Uterus (tissue), 3 donors: ENCODE measurements at regions not wholly inside any gene's neighbourhood (a gene's known extent, or its start where the extent isn't known, plus 50 kb on each side); places are given as distances from the start of the nearest gene placed in this dataset.

Experiments used
- DNase-seq, 2 donors: peaks; one replicate each; pipeline ENCODE4 v3.0.0-alpha.2; 2019 to 2020
- H3K27ac ChIP-seq, 2 donors: fragments of 200-600 bp; sonication (generic); 1 replicate in 1 of 2; 2 replicates in 1 of 2; pipeline ENCODE4 v1.5.1; 2016 to 2018
- H3K27me3 ChIP-seq, 2 donors: fragments of 200-600 bp; sonication (generic); one replicate each; pipeline ENCODE4 v1.5.1; 2018 to 2019; ENCODE audit warnings: control low read depth in 1 of 2
- H3K36me3 ChIP-seq, 2 donors: fragments of 200-600 bp; sonication (generic); one replicate each; pipeline ENCODE4 v1.5.1; 2019; ENCODE audit warnings: control low read depth in 1 of 2
- H3K4me1 ChIP-seq, 2 donors: fragments of 200-600 bp; sonication (generic); one replicate each; pipeline ENCODE4 v1.5.1; 2018 to 2019; ENCODE audit warnings: control low read depth in 1 of 2
- H3K4me3 ChIP-seq, 2 donors: fragments of 200-600 bp; sonication (generic); 1 replicate in 1 of 2; 2 replicates in 1 of 2; pipeline ENCODE4 v1.5.1; 2018 to 2019; ENCODE audit warnings: mild to moderate bottlenecking in 1 of 2
- H3K9me3 ChIP-seq, 2 donors: fragments of 200-600 bp; sonication (generic); one replicate each; pipeline ENCODE4 v1.5.1; 2019; ENCODE audit warnings: control low read depth in 1 of 2
- CTCF ChIP-seq, 4 experiments: fragments of 200-600 bp in 2 of 4; fragments of 450-650 bp in 2 of 4; sonication (generic) in 2 of 4; IDR thresholded peaks; one replicate each; pipeline ENCODE4 v1.5.1; 2016 to 2019; ENCODE audit warnings: antibody characterized with exemption in 4 of 4, mild to moderate bottlenecking in 2 of 4, moderate library complexity in 1 of 4
- POLR2A ChIP-seq, 2 donors: fragments of 450-650 bp; IDR thresholded peaks; one replicate each; pipeline ENCODE4 v1.6.1; 2016; ENCODE audit warnings: antibody characterized with exemption in 2 of 2, mild to moderate bottlenecking in 1 of 2, moderate library complexity in 1 of 2
- intact Hi-C: fragments of 100-400 bp; cut with DNase I; formaldehyde crosslinking; loops from one replicate; pipeline ENCODE4 v1.15.1; 2023; ENCODE audit warnings: low total_unique reads
- donor health status: DM: yes; HTN: yes; CAD: no.

- TF ChIP-seq CTCF (IDR thresholded peaks at IDR 0.05) (no peak), POLR2A (IDR thresholded peaks at IDR 0.05) (no peak)
- intact Hi-C loops, result no loop called here
- no peaks in the 10 kb centered on the region for H3K4me1 ChIP-seq
- H3K4me3 ChIP-seq, result no peak overlapping the region
- H3K9me3 ChIP-seq, result no peaks in the 10 kb centered on the region
- H3K36me3 ChIP-seq, result no peaks in the 10 kb centered on the region
- DNase-seq, result no peak
- no peak overlapping the region for H3K27ac ChIP-seq
- H3K27me3 ChIP-seq, result no peaks in the 10 kb centered on the region
These were observed 99.9 kb upstream of the KCNN2 start for GRCh38 chr5:114261989-114262388.

GRCh38 chr5:114265432-114266060 lies 96.3 kb upstream of the KCNN2 start:
- H3K4me3 ChIP-seq, result no peak overlapping the region
- no peaks in the 10 kb centered on the region for H3K4me1 ChIP-seq
- DNase-seq, result no peak
- no peaks in the 10 kb centered on the region for H3K9me3 ChIP-seq
- TF ChIP-seq CTCF (IDR thresholded peaks at IDR 0.05) (no peak), POLR2A (IDR thresholded peaks at IDR 0.05) (no peak)
- intact Hi-C loops, result no loop called here
- H3K27me3 ChIP-seq, result no peaks in the 10 kb centered on the region
- H3K27ac ChIP-seq, result no peak overlapping the region
- H3K36me3 ChIP-seq, result no peaks in the 10 kb centered on the region

- intact Hi-C loops, result no loop called here
- H3K27ac ChIP-seq, result no peak overlapping the region
- no peaks in the 10 kb centered on the region for H3K4me1 ChIP-seq
- H3K9me3 ChIP-seq, result no peaks in the 10 kb centered on the region
- H3K36me3 ChIP-seq, result no peaks in the 10 kb centered on the region
- no peak overlapping the region for H3K4me3 ChIP-seq
- TF ChIP-seq POLR2A (IDR thresholded peaks at IDR 0.05) (no peak), CTCF (IDR thresholded peaks at IDR 0.05) (no peak)
- no peaks in the 10 kb centered on the region for H3K27me3 ChIP-seq
- DNase-seq, result no peak
These were observed 95.5 kb upstream of the KCNN2 start for GRCh38 chr5:114266374-114266773.

GRCh38 chr5:114296191-114296590 lies 65.7 kb upstream of the KCNN2 start:
- TF ChIP-seq POLR2A (IDR thresholded peaks at IDR 0.05) (no peak), CTCF (IDR thresholded peaks at IDR 0.05) (no peak)
- H3K4me1 ChIP-seq, result no peaks in the 10 kb centered on the region
- no peak overlapping the region for H3K4me3 ChIP-seq

GRCh38 chr5:114297915-114298314 lies 64.0 kb upstream of the KCNN2 start:
- no peaks in the 10 kb centered on the region for H3K9me3 ChIP-seq
- intact Hi-C loops, result no loop called here
- H3K4me3 ChIP-seq, result no peak overlapping the region
- H3K27ac ChIP-seq, result no peak overlapping the region
- TF ChIP-seq CTCF (IDR thresholded peaks at IDR 0.05) (no peak), POLR2A (IDR thresholded peaks at IDR 0.05) (no peak)
- H3K27me3 ChIP-seq, result no peaks in the 10 kb centered on the region
- no peaks in the 10 kb centered on the region for H3K4me1 ChIP-seq
- no peak for DNase-seq
- no peaks in the 10 kb centered on the region for H3K36me3 ChIP-seq

More at GRCh38 chr5:114296191-114296590, 65.7 kb upstream of the KCNN2 start:
- Histone ChIP-seq H3K27me3 (no peaks in the 10 kb centered on the region), H3K9me3 (no peaks in the 10 kb centered on the region), H3K36me3 (no peaks in the 10 kb centered on the region), H3K27ac (no peak overlapping the region)
- no peak for DNase-seq
- intact Hi-C loops, result no loop called here
